ENCODE measurements at regions not wholly inside any gene's neighbourhood (a gene's known extent, or its start where the extent isn't known, plus 50 kb on each side); places are given as distances from the start of the nearest gene placed in this dataset.

- Histone ChIP-seq H3K4me3 (ENCODE audit: insufficient read depth, low read depth, low read length) (no peak overlapping the region), H3K14ac (replicated peaks; ENCODE audit: low read depth, low read length) (no peak overlapping the region), H3K9ac (ENCODE audit: low read depth, low read length) (no peak overlapping the region), H3K4me1 (ENCODE audit: control insufficient read depth, insufficient read depth, low read length) (peaks cover 2% of the 10 kb centered on the region), H3K56ac (ENCODE audit: extremely low read depth, insufficient read depth, low read length) (no peak overlapping the region), H3K4me2 (ENCODE audit: low read depth, low read length) (no peak overlapping the region), H2BK15ac (ENCODE audit: low read depth, low read length) (no peak overlapping the region), H3K9me1 (ENCODE audit: insufficient read depth, low read length) (no peaks in the 10 kb centered on the region), H3K27ac (ENCODE audit: insufficient read depth, low read length) (no peak overlapping the region), H3K18ac (ENCODE audit: low read depth, low read length) (no peak overlapping the region), H4K8ac (ENCODE audit: low read depth in 2 of 2, low read length in 2 of 2) (no peak overlapping the region), H4K20me1 (ENCODE audit: insufficient read depth, low read length) (no peaks in the 10 kb centered on the region), H3K9me3 (ENCODE audit: control insufficient read depth, insufficient read depth, low read length) (peaks cover 4% of the 10 kb centered on the region; the same call in 1 of the 2 replicates), H2AK5ac (ENCODE audit: low read depth, low read length) (no peak overlapping the region), H2AK9ac (replicated peaks; ENCODE audit: low read depth, low read length, poor library complexity) (no peak overlapping the region), H2AFZ (replicated peaks; ENCODE audit: low read length, poor library complexity) (no peak overlapping the region), H2BK120ac (ENCODE audit: low read depth, low read length) (no peak overlapping the region), H3K36me3 (ENCODE audit: control insufficient read depth, insufficient read depth, low read length) (no peaks in the 10 kb centered on the region), H3K4ac (ENCODE audit: low read depth, low read length) (no peak overlapping the region), H2BK20ac (ENCODE audit: low read depth, low read length) (no peak overlapping the region), H4K91ac (ENCODE audit: insufficient read depth, low read depth, low read length) (no peak overlapping the region), H3K27me3 (ENCODE audit: control insufficient read depth, insufficient read depth, low read length) (no peaks in the 10 kb centered on the region), H3K23ac (ENCODE audit: low read depth, low read length) (no peak overlapping the region), H2BK5ac (ENCODE audit: low read depth, low read length, poor library complexity, severe bottlenecking) (no peak overlapping the region), H4K5ac (ENCODE audit: low read depth, low read length) (no peak overlapping the region), H3K79me1 (ENCODE audit: low read depth in 1 of 2, low read length in 2 of 2) (no peaks in the 10 kb centered on the region)
- ChIA-PET CTCF (interaction anchor here (0.5 to 2.2 kb wide), 2 partner anchors 17 to 1281 kb away, joined by 3 to 6 read pairs; no protein-coding TSS in a partner anchor), POLR2A (ENCODE audit: unreplicated experiment) (no interaction called here)
- no peak for ATAC-seq (ENCODE audit: low read depth)
- TF ChIP-seq CTCF (conservative IDR thresholded peaks at IDR 0.05; ENCODE audit: low read depth, low read length) = no peak
- TF ChIP-seq NFE2L2 (IDR thresholded peaks at IDR 0.05; ENCODE audit: low read depth, low read length) = no peak
- TF ChIP-seq USF2 (IDR thresholded peaks at IDR 0.05; ENCODE audit: low read depth, low read length) = no peak
- TF ChIP-seq ELK1 (IDR thresholded peaks at IDR 0.05; ENCODE audit: borderline replicate concordance, low read depth, low read length) = no peak
- no TSS peak for BruUV-seq (replicated peaks)
- in situ Hi-C loops (cut with MboI; ENCODE audit: low sequenced_read_pairs) = no loop called here
- WGBS, 2 experiments (ENCODE audit: extremely low coverage in 2 of 2, insufficient read length in 1 of 2) = no CpG with 5 or more reads among the region's 8 CpGs
- dilution Hi-C loops (cut with HindIII; ENCODE audit: low sequenced_read_pairs, unreplicated experiment) = no loop called here
- DNase-seq = no peak
- intact Hi-C loops (cut with micrococcal nuclease) = no loop called here
These were observed 144.2 kb upstream of the RNF32 start for GRCh38 chr7:156496363-156496769.
